AG04450 (cell line): ENCODE measurements at regions not wholly inside any gene's neighbourhood (a gene's known extent, or its start where the extent isn't known, plus 50 kb on each side); places are given as distances from the start of the nearest gene placed in this dataset.

Experiments
- CTCF ChIA-PET: fragments of 300-600, 350-600 bp; formaldehyde crosslinking; extraction: SDS; loops from one replicate; lab custom pipeline; 2022; ENCODE audit warnings: antibody characterized with exemption, inconsistent platforms; lab: Charles Lee
- POLR2A ChIA-PET: fragments of 350-600 bp; formaldehyde crosslinking; extraction: SDS; loops from one replicate; lab custom pipeline; 2021; ENCODE audit warnings: antibody characterized with exemption, inconsistent platforms; lab: Yijun Ruan, JAX
- DNase-seq: peaks from one replicate; pipeline ENCODE4 v3.0.0-alpha.2; 2011; ENCODE audit warnings: low read depth, low spot score
- H3K27ac ChIP-seq: one replicate; pipeline ENCODE4 v1.5.1; 2012; ENCODE audit warnings: low read depth, low read length, control low read depth
- H3K27me3 ChIP-seq: one replicate; pipeline ENCODE4 v1.6.0; 2012; ENCODE audit warnings: low read length; ENCODE audit not compliant: control insufficient read depth, insufficient read depth
- H3K4me3 ChIP-seq: 2 replicates; pipeline ENCODE4 v1.5.1; 2011; ENCODE audit warnings: mild to moderate bottlenecking, low read depth, low read length, control low read depth
- H3K9me3 ChIP-seq: 2 replicates; pipeline ENCODE4 v1.5.1; 2012; ENCODE audit warnings: low read length; ENCODE audit not compliant: control insufficient read depth, insufficient read depth
- TF ChIP-seq, protein P1 (sequence below): IDR thresholded peaks from 2 replicates; pipeline ENCODE4 v1.5.1; 2011; ENCODE audit warnings: low read depth, low read length, control low read depth, inconsistent platforms

DNA sequence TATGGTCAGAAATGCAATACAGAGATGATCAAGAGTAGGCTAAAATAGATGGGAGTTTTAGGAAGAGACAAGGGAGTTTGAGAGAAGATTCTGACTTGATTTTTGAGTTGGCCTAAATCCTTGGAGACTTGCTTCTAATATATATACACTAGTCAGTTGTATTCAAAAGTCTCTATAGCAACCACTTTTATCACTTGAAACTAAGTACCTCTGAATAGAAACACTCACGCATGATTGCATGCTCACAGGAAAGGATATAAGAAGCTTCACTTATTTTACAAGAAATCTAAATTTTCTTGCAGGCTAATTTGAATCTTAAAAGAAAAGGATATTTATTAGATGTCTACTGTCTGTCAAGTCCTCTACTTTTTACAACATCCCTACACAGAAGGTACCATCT, 316.8 kb downstream of the SNAPC1 start:
- no peak for DNase-seq
- H3K27me3 ChIP-seq: no peaks in the 10 kb centered on the region
- ChIA-PET POLR2A (no interaction called here), CTCF (no interaction called here)
- H3K9me3 ChIP-seq: no peaks in the 10 kb centered on the region
- TF ChIP-seq, protein P1, sequence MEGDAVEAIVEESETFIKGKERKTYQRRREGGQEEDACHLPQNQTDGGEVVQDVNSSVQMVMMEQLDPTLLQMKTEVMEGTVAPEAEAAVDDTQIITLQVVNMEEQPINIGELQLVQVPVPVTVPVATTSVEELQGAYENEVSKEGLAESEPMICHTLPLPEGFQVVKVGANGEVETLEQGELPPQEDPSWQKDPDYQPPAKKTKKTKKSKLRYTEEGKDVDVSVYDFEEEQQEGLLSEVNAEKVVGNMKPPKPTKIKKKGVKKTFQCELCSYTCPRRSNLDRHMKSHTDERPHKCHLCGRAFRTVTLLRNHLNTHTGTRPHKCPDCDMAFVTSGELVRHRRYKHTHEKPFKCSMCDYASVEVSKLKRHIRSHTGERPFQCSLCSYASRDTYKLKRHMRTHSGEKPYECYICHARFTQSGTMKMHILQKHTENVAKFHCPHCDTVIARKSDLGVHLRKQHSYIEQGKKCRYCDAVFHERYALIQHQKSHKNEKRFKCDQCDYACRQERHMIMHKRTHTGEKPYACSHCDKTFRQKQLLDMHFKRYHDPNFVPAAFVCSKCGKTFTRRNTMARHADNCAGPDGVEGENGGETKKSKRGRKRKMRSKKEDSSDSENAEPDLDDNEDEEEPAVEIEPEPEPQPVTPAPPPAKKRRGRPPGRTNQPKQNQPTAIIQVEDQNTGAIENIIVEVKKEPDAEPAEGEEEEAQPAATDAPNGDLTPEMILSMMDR: no peak
- H3K4me3 ChIP-seq: no peak overlapping the region
- no peak overlapping the region for H3K27ac ChIP-seq

- H3K4me3 ChIP-seq: no peak overlapping the region
- POLR2A ChIA-PET: no interaction called here
- H3K9me3 ChIP-seq: no peaks in the 10 kb centered on the region
- CTCF ChIA-PET: no interaction called here
- no peaks in the 10 kb centered on the region for H3K27me3 ChIP-seq
- H3K27ac ChIP-seq: no peak overlapping the region
- TF ChIP-seq, protein P1: no peak
- no peak for DNase-seq
Measured at GRCh38 chr14:62081012-62081612, 318.9 kb downstream of the SNAPC1 start.

GRCh38 chr14:62081951-62082350, 319.7 kb downstream of the SNAPC1 start:
- Histone ChIP-seq H3K27ac (no peak overlapping the region), H3K27me3 (no peaks in the 10 kb centered on the region), H3K9me3 (no peaks in the 10 kb centered on the region), H3K4me3 (no peak overlapping the region)
- TF ChIP-seq, protein P1: no peak
- ChIA-PET POLR2A (no interaction called here), CTCF (no interaction called here)
- DNase-seq: no peak

DNA sequence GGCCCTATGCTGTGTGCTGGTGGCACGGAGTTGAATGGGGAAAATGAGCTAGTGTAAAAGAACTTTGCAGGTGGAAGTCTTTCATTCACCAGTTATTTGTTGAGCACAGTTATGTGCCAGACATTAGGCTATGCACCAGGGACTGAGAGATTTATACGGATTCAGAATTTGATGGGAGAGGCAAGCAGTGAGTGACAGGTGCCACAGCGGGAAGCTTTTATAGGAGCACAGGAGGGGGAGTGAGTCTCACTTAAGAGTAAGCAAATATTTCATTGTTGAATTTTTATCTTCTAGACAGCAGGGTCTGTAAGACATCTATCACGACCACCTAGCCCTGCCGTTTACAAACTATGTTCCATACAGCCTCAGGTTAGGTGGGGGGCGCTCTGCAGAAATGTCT, 320.6 kb downstream of the SNAPC1 start:
- H3K9me3 ChIP-seq: no peaks in the 10 kb centered on the region; the same call in 1 of the 2 replicates
- ChIA-PET CTCF (no interaction called here), POLR2A (no interaction called here)
- peaks cover 3% of the 10 kb centered on the region for H3K27me3 ChIP-seq
- no peak overlapping the region for H3K4me3 ChIP-seq
- TF ChIP-seq, protein P1: no peak
- no peak for DNase-seq
- no peak overlapping the region for H3K27ac ChIP-seq

DNA sequence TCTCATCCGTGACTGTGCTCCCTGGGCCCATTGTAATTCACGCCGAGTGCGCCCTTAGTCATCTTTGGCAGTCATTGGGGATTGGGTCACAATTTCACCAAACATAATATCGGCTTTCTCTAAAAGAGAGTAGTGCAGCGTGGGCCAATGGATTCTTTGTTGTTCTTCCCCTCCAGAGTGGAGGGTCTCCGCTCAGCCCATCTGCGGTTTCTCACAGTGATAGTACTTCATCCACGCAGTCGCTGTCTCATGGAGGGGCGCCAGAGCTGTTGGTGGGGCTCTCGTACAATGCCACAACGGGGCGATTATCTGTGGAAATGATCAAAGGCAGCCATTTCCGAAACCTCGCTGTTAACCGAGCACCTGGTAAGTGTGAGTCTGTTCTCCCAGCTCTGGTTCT, 321.8 kb downstream of the SNAPC1 start:
- H3K9me3 ChIP-seq: no peaks in the 10 kb centered on the region; the same call in 1 of the 2 replicates
- POLR2A ChIA-PET: no interaction called here
- DNase-seq: no peak
- CTCF ChIA-PET: no interaction called here
- no peak overlapping the region for H3K4me3 ChIP-seq
- H3K27me3 ChIP-seq: peaks cover 3% of the 10 kb centered on the region
- TF ChIP-seq, protein P1: no peak
- no peak overlapping the region for H3K27ac ChIP-seq
